GM12878 (cell line): ENCODE measurements at regions not wholly inside any gene's neighbourhood (a gene's known extent, or its start where the extent isn't known, plus 50 kb on each side); places are given as distances from the start of the nearest gene placed in this dataset.

ENCODE experiments used
- ATAC-seq: fragments of 200-7000 bp; cut with Tn5 transposase; 3 replicates; pipeline ENCODE4 v1.9.1; 2020; ENCODE audit warnings: mild to moderate bottlenecking, moderate library complexity
- BruUV-seq: library from RNA; stranded (reverse); fragments of 400-500 nt; replicated peaks from 2 replicates; lab custom pipeline; 2021; lab: Mats Ljungman, UMichigan
- CTCF ChIA-PET: fragments of 300-600 bp; sonication (Branson Sonifier 250); formaldehyde crosslinking; extraction: SDS; loops from one replicate; lab custom pipeline; 2021; ENCODE audit warnings: inconsistent platforms; lab: Yijun Ruan, JAX
- POLR2A ChIA-PET: fragments of 350-600 bp; formaldehyde crosslinking; extraction: SDS; loops from one replicate; lab custom pipeline; 2021; ENCODE audit warnings: inconsistent platforms; lab: Charles Lee
- RAD21 ChIA-PET: fragments of 300-600 bp; sonication (Branson Sonifier 250); formaldehyde crosslinking; loops from one replicate; lab custom pipeline; 2023; ENCODE audit warnings: antibody characterized with exemption; ENCODE audit not compliant: unreplicated experiment; lab: Charles Lee
- SMC1A ChIA-PET: fragments of 300-600 bp; sonication (Branson Sonifier 250); formaldehyde crosslinking; loops from one replicate; lab custom pipeline; 2023; ENCODE audit not compliant: unreplicated experiment, uncharacterized antibody; lab: Charles Lee
- DNase-seq: peaks from one replicate; pipeline ENCODE4 v3.0.0-alpha.2; 2011; ENCODE audit warnings: low read depth, low spot score
- FAIRE-seq: peaks from 3 replicates; lab custom pipeline; 2011; peaks lifted over from hg19 to GRCh38; lab: Jason Lieb, UNC
- H2AFZ ChIP-seq: 2 replicates; pipeline ENCODE4 v1.6.0; 2011; ENCODE audit warnings: low read depth, low read length, control low read depth; ENCODE audit not compliant: control insufficient read depth
- H3K27ac ChIP-seq: 2 replicates; pipeline ENCODE4 v1.5.1; 2011; ENCODE audit warnings: control low read depth; ENCODE audit not compliant: control insufficient read depth, insufficient read depth
- H3K27me3 ChIP-seq, 2 experiments: replicated peaks in 1 of 2; 2 replicates each; pipeline versions ENCODE4 v1.6.0 to v1.6.1; 2011; ENCODE audit warnings: low read length in 1 of 2; ENCODE audit not compliant: control insufficient read depth in 2 of 2, insufficient read depth in 2 of 2
- H3K36me3 ChIP-seq, 2 experiments: 2 replicates each; pipeline ENCODE4 v1.5.1; 2011; ENCODE audit warnings: low read length in 1 of 2; ENCODE audit not compliant: control insufficient read depth in 2 of 2, insufficient read depth in 2 of 2
- H3K4me1 ChIP-seq: 2 replicates; pipeline ENCODE4 v1.6.1; 2011; ENCODE audit warnings: mild to moderate bottlenecking, low read length, moderate library complexity, mixed read lengths; ENCODE audit not compliant: control insufficient read depth, insufficient read depth
- H3K4me2 ChIP-seq: 2 replicates; pipeline ENCODE4 v1.6.0; 2011; ENCODE audit warnings: control low read depth; ENCODE audit not compliant: control insufficient read depth, insufficient read depth
- H3K4me3 ChIP-seq: fragments of 200-600 bp; sonication (generic); 2 replicates; pipeline ENCODE4 v1.5.1; 2016
- H3K79me2 ChIP-seq: 2 replicates; pipeline ENCODE4 v1.6.0; 2011; ENCODE audit warnings: low read length; ENCODE audit not compliant: control insufficient read depth, insufficient read depth
- H3K9ac ChIP-seq: 2 replicates; pipeline ENCODE4 v1.8.0; 2011; ENCODE audit warnings: low read length, control low read depth, mixed read lengths; ENCODE audit not compliant: control insufficient read depth, insufficient read depth
- H3K9me3 ChIP-seq: replicated peaks from 3 replicates; pipeline ENCODE4 v1.5.1; 2011; ENCODE audit warnings: mild to moderate bottlenecking, low read length; ENCODE audit not compliant: control insufficient read depth, insufficient read depth
- H4K20me1 ChIP-seq: 2 replicates; pipeline ENCODE4 v1.6.0; 2011; ENCODE audit not compliant: control insufficient read depth, insufficient read depth
- FOS ChIP-seq: IDR thresholded peaks from 3 replicates; pipeline ENCODE4 v1.6.1; 2011; ENCODE audit warnings: borderline replicate concordance; ENCODE audit not compliant: insufficient read length; ENCODE audit errors: extremely low read depth
- FOXK2 ChIP-seq: fragments of 450-650 bp; IDR thresholded peaks from 2 replicates; pipeline ENCODE4 v1.6.1; 2017; ENCODE audit warnings: mild to moderate bottlenecking, moderate library complexity
- HDAC6 ChIP-seq: fragments of 200-600 bp; sonication (generic); IDR thresholded peaks from one replicate; pipeline ENCODE4 v1.8.0; 2017; ENCODE audit warnings: antibody characterized with exemption; ENCODE audit not compliant: unreplicated experiment
- NRF1 ChIP-seq: conservative IDR thresholded peaks from 2 replicates; pipeline ENCODE4 v1.6.1; 2011; ENCODE audit warnings: mild to moderate bottlenecking, low read depth, low read length, improper control_type of control experiment
- PRDM15 ChIP-seq: fragments of 450-650 bp; formaldehyde crosslinking; IDR thresholded peaks from 2 replicates; pipeline ENCODE4 v1.4.0; 2020; ENCODE audit warnings: mild to moderate bottlenecking, moderate library complexity
- RAD21 ChIP-seq: IDR thresholded peaks from 2 replicates; pipeline ENCODE4 v1.6.1; 2011; ENCODE audit warnings: mild to moderate bottlenecking, low read depth, low read length, moderate library complexity; ENCODE audit not compliant: insufficient read depth
- RAD51 ChIP-seq: fragments of 450-650 bp; IDR thresholded peaks from 2 replicates; pipeline ENCODE4 v1.6.1; 2016; ENCODE audit warnings: moderate library complexity, mild to moderate bottlenecking, inconsistent platforms
- SP1 ChIP-seq: IDR thresholded peaks from one replicate; pipeline ENCODE4 v1.6.1; 2011; ENCODE audit warnings: low read depth, low read length
- WGBS: methylation state at CpG from one replicate; pipeline ENCODE4 v1.1.6; 2016; ENCODE audit warnings: low lambda C conversion rate; ENCODE audit not compliant: insufficient replicate concordance, insufficient coverage; ENCODE audit errors: missing lambda C conversion rate; 5-methylcytosine and 5-hydroxymethylcytosine counted together
- in situ Hi-C: fragments of 300-500 bp; cut with MboI; formaldehyde crosslinking; loops from 9 replicates; pipeline ENCODE4 v1.14.3; 2018; ENCODE audit warnings: mixed read lengths
- intact Hi-C: fragments of 100-400 bp; cut with micrococcal nuclease; formaldehyde crosslinking; loops from one replicate; pipeline ENCODE4 v1.14.2; 2022; ENCODE audit not compliant: unreplicated experiment
- TF ChIP-seq, protein P1 (sequence below): fragments of 450-650 bp; IDR thresholded peaks from 2 replicates; pipeline ENCODE4 v1.6.1; 2017; ENCODE audit warnings: antibody characterized with exemption, mild to moderate bottlenecking, moderate library complexity
- TF ChIP-seq, protein P2 (sequence below): fragments of 450-650 bp; IDR thresholded peaks from 2 replicates; pipeline ENCODE4 v1.6.1; 2018; ENCODE audit warnings: borderline replicate concordance, mild to moderate bottlenecking; ENCODE audit not compliant: partially characterized antibody

DNA sequence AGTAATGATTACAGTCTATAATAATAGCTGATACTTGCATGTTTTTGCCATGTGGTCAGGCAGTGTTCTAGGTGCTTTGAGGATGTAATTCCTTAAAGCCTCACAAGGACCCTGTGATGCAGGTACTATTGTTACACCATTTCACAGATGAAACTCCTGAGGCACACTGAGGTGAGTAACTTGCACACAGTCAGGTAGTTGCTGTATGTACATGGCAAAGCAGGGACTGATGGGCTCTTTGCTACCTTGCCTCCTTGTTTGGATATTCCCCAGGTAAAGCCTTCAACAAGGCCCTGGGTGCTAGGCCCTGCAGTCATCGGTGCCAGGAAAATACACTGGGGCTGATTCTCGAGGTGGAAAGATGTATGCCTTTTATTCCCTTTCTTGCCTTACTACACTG lies 317.5 kb downstream of the CXCL12 start:
- in situ Hi-C loops = no loop called here
- RAD21 ChIA-PET = no interaction called here
- Histone ChIP-seq H2AFZ (no peak overlapping the region), H3K4me2 (no peak overlapping the region), H3K36me3 (no peaks in the 10 kb centered on the region), H3K27me3 (no peaks in the 10 kb centered on the region), H3K9ac (no peak overlapping the region), H3K79me2 (no peaks in the 10 kb centered on the region), H3K4me3 (no peak overlapping the region), H3K27ac (no peak overlapping the region), H3K9me3 (no peaks in the 10 kb centered on the region), H3K4me1 (no peaks in the 10 kb centered on the region), H4K20me1 (no peaks in the 10 kb centered on the region)
- 20% methylated on average over 2 of the region's 2 CpGs for WGBS
- CTCF ChIA-PET = no interaction called here
- intact Hi-C loops = no loop called here
- no TSS peak for BruUV-seq
- SMC1A ChIA-PET = no interaction called here
- TF ChIP-seq PRDM15 (CRISPR knock-in tag) = no peak
- TF ChIP-seq, protein P1, sequence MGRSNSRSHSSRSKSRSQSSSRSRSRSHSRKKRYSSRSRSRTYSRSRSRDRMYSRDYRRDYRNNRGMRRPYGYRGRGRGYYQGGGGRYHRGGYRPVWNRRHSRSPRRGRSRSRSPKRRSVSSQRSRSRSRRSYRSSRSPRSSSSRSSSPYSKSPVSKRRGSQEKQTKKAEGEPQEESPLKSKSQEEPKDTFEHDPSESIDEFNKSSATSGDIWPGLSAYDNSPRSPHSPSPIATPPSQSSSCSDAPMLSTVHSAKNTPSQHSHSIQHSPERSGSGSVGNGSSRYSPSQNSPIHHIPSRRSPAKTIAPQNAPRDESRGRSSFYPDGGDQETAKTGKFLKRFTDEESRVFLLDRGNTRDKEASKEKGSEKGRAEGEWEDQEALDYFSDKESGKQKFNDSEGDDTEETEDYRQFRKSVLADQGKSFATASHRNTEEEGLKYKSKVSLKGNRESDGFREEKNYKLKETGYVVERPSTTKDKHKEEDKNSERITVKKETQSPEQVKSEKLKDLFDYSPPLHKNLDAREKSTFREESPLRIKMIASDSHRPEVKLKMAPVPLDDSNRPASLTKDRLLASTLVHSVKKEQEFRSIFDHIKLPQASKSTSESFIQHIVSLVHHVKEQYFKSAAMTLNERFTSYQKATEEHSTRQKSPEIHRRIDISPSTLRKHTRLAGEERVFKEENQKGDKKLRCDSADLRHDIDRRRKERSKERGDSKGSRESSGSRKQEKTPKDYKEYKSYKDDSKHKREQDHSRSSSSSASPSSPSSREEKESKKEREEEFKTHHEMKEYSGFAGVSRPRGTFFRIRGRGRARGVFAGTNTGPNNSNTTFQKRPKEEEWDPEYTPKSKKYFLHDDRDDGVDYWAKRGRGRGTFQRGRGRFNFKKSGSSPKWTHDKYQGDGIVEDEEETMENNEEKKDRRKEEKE = no peak
- no peak for TF ChIP-seq FOXK2
- TF ChIP-seq, protein P2, sequence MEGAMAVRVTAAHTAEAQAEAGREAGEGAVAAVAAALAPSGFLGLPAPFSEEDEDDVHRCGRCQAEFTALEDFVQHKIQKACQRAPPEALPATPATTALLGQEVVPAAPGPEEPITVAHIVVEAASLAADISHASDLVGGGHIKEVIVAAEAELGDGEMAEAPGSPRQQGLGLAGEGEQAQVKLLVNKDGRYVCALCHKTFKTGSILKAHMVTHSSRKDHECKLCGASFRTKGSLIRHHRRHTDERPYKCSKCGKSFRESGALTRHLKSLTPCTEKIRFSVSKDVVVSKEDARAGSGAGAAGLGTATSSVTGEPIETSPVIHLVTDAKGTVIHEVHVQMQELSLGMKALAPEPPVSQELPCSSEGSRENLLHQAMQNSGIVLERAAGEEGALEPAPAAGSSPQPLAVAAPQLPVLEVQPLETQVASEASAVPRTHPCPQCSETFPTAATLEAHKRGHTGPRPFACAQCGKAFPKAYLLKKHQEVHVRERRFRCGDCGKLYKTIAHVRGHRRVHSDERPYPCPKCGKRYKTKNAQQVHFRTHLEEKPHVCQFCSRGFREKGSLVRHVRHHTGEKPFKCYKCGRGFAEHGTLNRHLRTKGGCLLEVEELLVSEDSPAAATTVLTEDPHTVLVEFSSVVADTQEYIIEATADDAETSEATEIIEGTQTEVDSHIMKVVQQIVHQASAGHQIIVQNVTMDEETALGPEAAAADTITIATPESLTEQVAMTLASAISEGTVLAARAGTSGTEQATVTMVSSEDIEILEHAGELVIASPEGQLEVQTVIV = no peak
- TF ChIP-seq FOS = no peak
- no peak for TF ChIP-seq RAD21
- no peak for TF ChIP-seq NRF1
- no peak for TF ChIP-seq RAD51
- no peak for TF ChIP-seq SP1
- no peak for TF ChIP-seq HDAC6
- POLR2A ChIA-PET = no interaction called here
- DNase-seq = no peak
- no peak for ATAC-seq
- FAIRE-seq = no peak
